GM12872 (cell line): ENCODE measurements at regions not wholly inside any gene's neighbourhood (a gene's known extent, or its start where the extent isn't known, plus 50 kb on each side); places are given as distances from the start of the nearest gene placed in this dataset.

ENCODE experiments used
- CTCF ChIP-seq: IDR thresholded peaks from 3 replicates; pipeline ENCODE4 v1.5.1; 2011; ENCODE audit warnings: low read depth, mild to moderate bottlenecking, low read length, moderate library complexity; ENCODE audit not compliant: insufficient read depth

DNA sequence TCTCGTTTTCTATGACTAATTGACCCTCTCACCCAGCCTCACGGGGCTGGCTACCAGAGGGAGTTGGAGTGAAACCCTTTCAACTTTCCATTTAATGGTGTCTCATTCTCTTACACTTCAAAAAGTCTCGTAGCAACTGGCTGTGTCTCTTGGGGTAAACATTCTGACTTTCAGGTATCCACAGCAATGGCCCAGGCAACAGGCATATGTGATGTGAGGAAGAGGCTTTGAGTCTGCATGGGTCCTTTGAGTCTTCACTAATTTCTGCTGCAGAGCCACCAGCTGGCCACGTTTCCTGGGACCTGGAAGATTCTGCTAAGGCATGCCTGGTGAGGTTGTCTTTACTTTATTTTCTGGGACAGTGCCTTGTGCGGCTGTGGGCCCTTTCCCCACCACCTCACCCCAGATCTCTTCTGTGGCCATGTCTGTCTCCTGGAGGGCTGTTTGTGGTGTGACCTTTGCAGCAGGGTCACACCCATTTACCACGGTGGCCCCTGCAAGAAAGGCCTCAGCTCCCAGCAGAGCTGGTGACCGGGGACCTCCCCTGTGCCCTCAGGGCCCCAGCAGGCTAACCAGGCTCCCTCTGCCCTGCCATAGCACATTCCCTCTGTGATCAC lies 112.5 kb upstream of the FRG1 start:
- TF ChIP-seq CTCF = no peak

- no peak for TF ChIP-seq CTCF
These were observed 108.1 kb upstream of the FRG1 start for GRCh38 chr4:189832528-189832927.

- TF ChIP-seq CTCF = no peak
These were observed 106.1 kb upstream of the FRG1 start for GRCh38 chr4:189834616-189835015.

GRCh38 chr4:189835505-189835904 lies 105.2 kb upstream of the FRG1 start:
- no peak for TF ChIP-seq CTCF

DNA sequence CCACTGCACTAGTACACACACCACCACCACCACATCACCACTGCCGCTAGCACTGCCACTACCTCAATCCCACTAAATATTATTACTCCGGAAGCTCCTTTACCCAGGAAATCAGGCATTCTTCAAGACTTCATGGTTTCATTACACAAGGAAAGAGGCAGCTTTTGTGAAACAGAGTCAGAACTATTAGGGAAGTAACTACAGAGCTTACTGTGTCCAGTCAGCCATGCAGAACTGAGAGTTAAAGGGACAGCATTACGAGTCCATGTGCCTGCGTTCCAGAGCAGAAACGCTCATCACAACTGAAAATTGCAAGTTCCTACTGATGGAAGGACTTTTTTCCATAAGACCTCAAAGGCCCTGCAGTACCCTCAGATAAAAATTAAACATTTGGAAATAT lies 103.2 kb upstream of the FRG1 start:
- no peak for TF ChIP-seq CTCF

DNA sequence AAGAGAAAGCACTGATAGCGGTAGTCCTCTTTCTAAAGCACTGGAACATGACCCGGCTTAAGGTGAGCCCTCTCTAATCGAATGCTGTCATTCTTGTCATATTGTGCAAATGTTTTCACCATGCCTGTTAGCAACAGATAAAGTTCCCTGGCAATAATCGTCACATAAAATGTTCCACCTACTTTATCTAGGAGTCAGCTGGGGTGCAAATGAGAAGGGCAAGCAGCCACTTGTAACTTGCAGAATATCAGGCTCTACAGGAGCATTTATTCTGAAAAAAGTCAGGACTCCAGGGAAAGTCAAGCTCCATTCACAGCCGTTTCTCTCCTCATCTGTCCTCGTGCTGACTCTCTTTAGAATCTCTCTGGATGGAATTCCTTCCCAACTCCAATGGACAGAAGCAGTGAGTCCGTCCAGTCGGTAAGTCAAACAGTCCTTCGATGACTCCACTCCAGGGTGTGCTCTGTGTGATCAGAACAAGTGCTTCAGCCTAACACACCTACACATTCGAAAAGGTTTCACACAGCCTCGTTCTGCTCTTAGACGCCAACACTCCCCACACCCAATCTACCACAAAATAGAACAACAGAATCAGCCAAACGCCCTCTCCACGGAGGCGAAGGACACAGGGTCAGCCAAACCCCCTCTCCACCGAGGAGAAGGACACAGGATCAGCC lies 101.7 kb upstream of the FRG1 start:
- no peak for TF ChIP-seq CTCF

GRCh38 chr4:189840356-189840755 lies 100.3 kb upstream of the FRG1 start:
- TF ChIP-seq CTCF = no peak
